H1 (cell line): ENCODE measurements at regions not wholly inside any gene's neighbourhood (a gene's known extent, or its start where the extent isn't known, plus 50 kb on each side); places are given as distances from the start of the nearest gene placed in this dataset.

Experiments used
- EZH2 ChIP-seq: fragments of 200-600 bp; sonication (generic); IDR thresholded peaks from 2 replicates; pipeline ENCODE4 v1.7.1; 2012; ENCODE audit warnings: low read depth, mild to moderate bottlenecking, moderate library complexity, low read length, inconsistent platforms; ENCODE audit not compliant: severe bottlenecking
- HDAC2 ChIP-seq, 2 experiments: fragments of 300-600 bp in 1 of 2; sonication (generic) in 1 of 2; IDR thresholded peaks; 2 replicates each; pipeline ENCODE4 v1.6.1; 2011 to 2012; ENCODE audit warnings: low read depth in 2 of 2, low read length in 2 of 2, mild to moderate bottlenecking in 2 of 2, moderate library complexity in 2 of 2, borderline replicate concordance in 1 of 2, inconsistent platforms in 1 of 2
- JUND ChIP-seq: IDR thresholded peaks from 2 replicates; pipeline ENCODE4 v1.6.1; 2011; ENCODE audit warnings: mild to moderate bottlenecking, improper control_type of control experiment, low read length
- POLR2A ChIP-seq, 2 experiments: IDR thresholded peaks; 1 replicate in 1 of 2; 2 replicates in 1 of 2; pipeline ENCODE4 v1.6.1; 2011; ENCODE audit warnings: low read depth in 2 of 2, low read length in 2 of 2, mild to moderate bottlenecking in 2 of 2; ENCODE audit errors: control extremely low read depth in 1 of 2
- POLR2AphosphoS5 ChIP-seq: IDR thresholded peaks from 2 replicates; pipeline ENCODE4 v1.6.1; 2011; ENCODE audit warnings: low read depth, low read length
- SIN3A ChIP-seq, 2 experiments: IDR thresholded peaks in 1 of 2; conservative IDR thresholded peaks in 1 of 2; 2 replicates each; pipeline ENCODE4 v1.6.1; 2011 to 2012; ENCODE audit warnings: low read length in 2 of 2, improper control_type of control experiment in 1 of 2, low read depth in 1 of 2, mild to moderate bottlenecking in 1 of 2
- SIX5 ChIP-seq: IDR thresholded peaks from 2 replicates; pipeline ENCODE4 v1.6.1; 2011; ENCODE audit warnings: mild to moderate bottlenecking, low read depth, low read length
- SP1 ChIP-seq: IDR thresholded peaks from 2 replicates; pipeline ENCODE4 v1.6.1; 2011; ENCODE audit warnings: low read depth, low read length
- SP2 ChIP-seq: IDR thresholded peaks from 2 replicates; pipeline ENCODE4 v1.6.1; 2012; ENCODE audit warnings: mild to moderate bottlenecking, low read length, inconsistent platforms
- SUZ12 ChIP-seq: fragments of 200-600 bp; sonication (generic); IDR thresholded peaks from 2 replicates; pipeline ENCODE4 v1.6.1; 2012; ENCODE audit warnings: mild to moderate bottlenecking, inconsistent platforms, low read length, moderate library complexity, mixed read lengths
- TF ChIP-seq, protein P1 (sequence below), 3 experiments: IDR thresholded peaks; 1 replicate in 2 of 3; 2 replicates in 1 of 3; pipeline versions ENCODE4 v1.5.1 to v1.6.1; 2011; ENCODE audit warnings: low read length in 3 of 3, mild to moderate bottlenecking in 3 of 3, inconsistent platforms in 2 of 3, low read depth in 1 of 3, moderate library complexity in 1 of 3; ENCODE audit not compliant: insufficient read depth in 1 of 3; ENCODE audit errors: control extremely low read depth in 1 of 3
- TF ChIP-seq, protein P2 (sequence below): IDR thresholded peaks from 2 replicates; pipeline ENCODE4 v1.6.1; 2011; ENCODE audit warnings: low read length, improper control_type of control experiment
- TF ChIP-seq, protein P3 (sequence below): IDR thresholded peaks from 2 replicates; pipeline ENCODE4 v1.6.1; 2012; ENCODE audit warnings: inconsistent platforms

DNA sequence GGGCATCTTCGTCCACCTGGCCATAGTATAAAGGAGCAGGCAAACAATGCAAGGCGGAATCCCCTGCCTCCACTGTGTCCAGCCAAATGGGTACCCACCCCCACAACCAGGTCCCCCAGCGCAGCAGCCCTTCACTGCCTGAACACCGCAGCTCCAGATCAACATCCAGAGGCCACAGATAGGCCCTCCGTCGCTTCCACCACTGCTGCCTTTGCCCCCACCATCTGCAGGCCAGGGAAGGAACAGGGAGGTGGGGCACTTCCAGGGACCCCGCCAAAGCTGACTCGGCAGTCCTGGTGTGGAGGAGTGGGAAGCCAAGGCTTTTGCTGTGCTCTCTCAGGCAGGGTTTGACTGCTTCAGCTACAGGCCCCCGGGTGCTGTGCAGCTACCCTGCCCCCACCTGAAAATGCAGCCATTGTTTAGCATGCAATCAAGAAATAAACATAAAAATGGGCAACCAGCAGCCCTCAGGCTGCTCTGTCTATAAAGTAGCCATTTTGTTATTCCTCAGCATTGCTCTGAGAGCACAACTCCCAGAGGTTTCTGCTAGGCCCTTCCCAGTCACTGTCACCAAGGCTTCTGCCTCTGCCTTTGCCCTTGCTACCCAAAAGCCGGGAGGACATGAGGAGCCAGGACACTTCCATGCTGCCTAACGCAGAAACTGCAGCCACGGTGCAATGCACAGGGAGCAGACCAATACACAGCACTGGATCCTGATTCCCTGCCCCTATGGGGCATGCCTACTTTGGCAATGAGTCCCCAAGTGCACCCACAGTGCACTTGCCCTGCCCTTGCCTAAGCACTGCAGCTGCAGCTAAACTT lies 733.2 kb upstream of the KLHL1 start:
- TF ChIP-seq POLR2A (IDR thresholded peaks at IDR 0.05; ENCODE audit: control extremely low read depth in 1 of 2, low read depth in 2 of 2, low read length in 2 of 2) (no peak), SIN3A (conservative IDR thresholded peaks at IDR 0.05 in 1 of 2, IDR thresholded peaks at IDR 0.05 in 1 of 2; ENCODE audit: low read depth in 1 of 2, low read length in 2 of 2) (no peak), POLR2AphosphoS5 (no peak), EZH2 (no peak), SUZ12 (no peak), SP1 (no peak), SIX5 (no peak), SP2 (no peak), HDAC2 (IDR thresholded peaks at IDR 0.05; ENCODE audit: borderline replicate concordance in 1 of 2, low read depth in 2 of 2, low read length in 2 of 2) (no peak), JUND (no peak)
- TF ChIP-seq, protein P1, sequence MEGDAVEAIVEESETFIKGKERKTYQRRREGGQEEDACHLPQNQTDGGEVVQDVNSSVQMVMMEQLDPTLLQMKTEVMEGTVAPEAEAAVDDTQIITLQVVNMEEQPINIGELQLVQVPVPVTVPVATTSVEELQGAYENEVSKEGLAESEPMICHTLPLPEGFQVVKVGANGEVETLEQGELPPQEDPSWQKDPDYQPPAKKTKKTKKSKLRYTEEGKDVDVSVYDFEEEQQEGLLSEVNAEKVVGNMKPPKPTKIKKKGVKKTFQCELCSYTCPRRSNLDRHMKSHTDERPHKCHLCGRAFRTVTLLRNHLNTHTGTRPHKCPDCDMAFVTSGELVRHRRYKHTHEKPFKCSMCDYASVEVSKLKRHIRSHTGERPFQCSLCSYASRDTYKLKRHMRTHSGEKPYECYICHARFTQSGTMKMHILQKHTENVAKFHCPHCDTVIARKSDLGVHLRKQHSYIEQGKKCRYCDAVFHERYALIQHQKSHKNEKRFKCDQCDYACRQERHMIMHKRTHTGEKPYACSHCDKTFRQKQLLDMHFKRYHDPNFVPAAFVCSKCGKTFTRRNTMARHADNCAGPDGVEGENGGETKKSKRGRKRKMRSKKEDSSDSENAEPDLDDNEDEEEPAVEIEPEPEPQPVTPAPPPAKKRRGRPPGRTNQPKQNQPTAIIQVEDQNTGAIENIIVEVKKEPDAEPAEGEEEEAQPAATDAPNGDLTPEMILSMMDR (IDR thresholded peaks at IDR 0.05; ENCODE audit: control extremely low read depth in 1 of 3, insufficient read depth in 1 of 3, low read depth in 1 of 3, low read length in 3 of 3), result no peak
- TF ChIP-seq, protein P2, sequence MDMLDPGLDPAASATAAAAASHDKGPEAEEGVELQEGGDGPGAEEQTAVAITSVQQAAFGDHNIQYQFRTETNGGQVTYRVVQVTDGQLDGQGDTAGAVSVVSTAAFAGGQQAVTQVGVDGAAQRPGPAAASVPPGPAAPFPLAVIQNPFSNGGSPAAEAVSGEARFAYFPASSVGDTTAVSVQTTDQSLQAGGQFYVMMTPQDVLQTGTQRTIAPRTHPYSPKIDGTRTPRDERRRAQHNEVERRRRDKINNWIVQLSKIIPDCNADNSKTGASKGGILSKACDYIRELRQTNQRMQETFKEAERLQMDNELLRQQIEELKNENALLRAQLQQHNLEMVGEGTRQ, result no peak
- TF ChIP-seq, protein P3, sequence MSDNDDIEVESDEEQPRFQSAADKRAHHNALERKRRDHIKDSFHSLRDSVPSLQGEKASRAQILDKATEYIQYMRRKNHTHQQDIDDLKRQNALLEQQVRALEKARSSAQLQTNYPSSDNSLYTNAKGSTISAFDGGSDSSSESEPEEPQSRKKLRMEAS, result no peak
